ENCODE measurements at regions not wholly inside any gene's neighbourhood (a gene's known extent, or its start where the extent isn't known, plus 50 kb on each side); places are given as distances from the start of the nearest gene placed in this dataset.

DNA sequence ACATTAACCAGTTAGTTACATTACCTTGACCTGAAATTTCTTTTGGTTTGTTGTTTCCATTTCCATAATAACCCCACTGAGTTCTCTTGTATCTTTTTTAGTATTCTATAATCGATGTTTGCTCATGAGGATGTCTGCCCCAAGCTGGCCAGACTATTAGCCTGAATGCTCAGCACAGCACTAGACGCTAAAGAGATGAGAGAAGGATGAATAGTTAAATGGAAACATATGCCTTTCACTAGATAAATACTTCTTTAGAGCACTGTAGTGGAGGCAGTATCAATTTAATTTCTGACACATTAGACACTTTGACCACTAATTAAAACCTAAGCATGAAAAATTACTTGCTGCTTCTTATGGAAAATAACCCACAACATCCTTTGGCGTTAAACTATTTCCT, 654.9 kb upstream of the KCNMB2 start:
- H3K9ac ChIP-seq (replicated peaks in 1 of 4; ENCODE audit: extremely low read depth in 1 of 4, low read depth in 3 of 4, low read length in 3 of 4): no peak overlapping the region
- H4K91ac ChIP-seq (replicated peaks; ENCODE audit: insufficient read length, low read length): no peak overlapping the region
- H2BK15ac ChIP-seq (ENCODE audit: low read length): no peak overlapping the region
- H3K56ac ChIP-seq (replicated peaks; ENCODE audit: insufficient read length, low read depth, low read length): no peak overlapping the region
- no peak overlapping the region for H2BK12ac ChIP-seq (ENCODE audit: low read depth, low read length)
- no peaks in the 10 kb centered on the region for H3K79me1 ChIP-seq (ENCODE audit: low read depth, low read length)
- no peaks in the 10 kb centered on the region for H3K27me3 ChIP-seq (replicated peaks in 1 of 4; ENCODE audit: control insufficient read depth in 3 of 4, extremely low read depth in 1 of 4, insufficient read depth in 3 of 4, low read length in 3 of 4)
- H2BK20ac ChIP-seq (ENCODE audit: low read length): no peak overlapping the region
- H3K27ac ChIP-seq (ENCODE audit: low read depth, low read length): no peak overlapping the region
- no peak overlapping the region for H2AK5ac ChIP-seq (ENCODE audit: low read depth, low read length)
- H3K23me2 ChIP-seq (ENCODE audit: low read depth, low read length): no peaks in the 10 kb centered on the region
- H3K4ac ChIP-seq (replicated peaks; ENCODE audit: insufficient read length, low read depth, low read length): no peak overlapping the region
- H3K79me2 ChIP-seq (ENCODE audit: control insufficient read depth in 1 of 2, insufficient read depth in 2 of 2, low read length in 2 of 2): no peaks in the 10 kb centered on the region
- H2AFZ ChIP-seq (ENCODE audit: low read length): no peak overlapping the region
- H3K9me3 ChIP-seq (ENCODE audit: insufficient read depth in 2 of 2, low read depth in 1 of 2, low read length in 1 of 2): no peaks in the 10 kb centered on the region
- DNase-seq (ENCODE audit: low read depth in 1 of 2, low spot score in 2 of 2): no peak
- no peak overlapping the region for H4K5ac ChIP-seq (ENCODE audit: insufficient read length, low read depth, low read length)
- TF ChIP-seq RBBP5 (IDR thresholded peaks at IDR 0.05; ENCODE audit: borderline replicate concordance, low read depth, low read length): no peak
- no peak for TF ChIP-seq SP4 (IDR thresholded peaks at IDR 0.05; ENCODE audit: low read length)
- TF ChIP-seq TAF1 (IDR thresholded peaks at IDR 0.05; ENCODE audit: low read depth, low read length): no peak
- TF ChIP-seq SAP30 (IDR thresholded peaks at IDR 0.05; ENCODE audit: insufficient read depth, insufficient replicate concordance, low read length): no peak
- no peak for TF ChIP-seq SRF (IDR thresholded peaks at IDR 0.05; ENCODE audit: low read depth, low read length)
- TF ChIP-seq, protein P1, sequence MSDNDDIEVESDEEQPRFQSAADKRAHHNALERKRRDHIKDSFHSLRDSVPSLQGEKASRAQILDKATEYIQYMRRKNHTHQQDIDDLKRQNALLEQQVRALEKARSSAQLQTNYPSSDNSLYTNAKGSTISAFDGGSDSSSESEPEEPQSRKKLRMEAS (IDR thresholded peaks at IDR 0.05): no peak
- TF ChIP-seq EP300 (IDR thresholded peaks at IDR 0.05; ENCODE audit: borderline replicate concordance in 1 of 2, low read depth in 2 of 2, low read length in 2 of 2): no peak
- H3K23ac ChIP-seq (ENCODE audit: insufficient read length): no peak overlapping the region
- no peak overlapping the region for H3K14ac ChIP-seq (ENCODE audit: insufficient read length)
- no peak overlapping the region for H3K4me2 ChIP-seq (ENCODE audit: insufficient read depth in 1 of 2, low read depth in 2 of 2, low read length in 2 of 2)
- no peaks in the 10 kb centered on the region for H4K20me1 ChIP-seq (replicated peaks in 1 of 2; ENCODE audit: control insufficient read depth in 1 of 2, insufficient read depth in 2 of 2, low read length in 2 of 2)
- no peaks in the 10 kb centered on the region for H3K4me1 ChIP-seq (replicated peaks in 1 of 4; ENCODE audit: control insufficient read depth in 3 of 4, insufficient read depth in 4 of 4, low read length in 3 of 4)
- 87% methylated on average over 3 of the region's 3 CpGs; no CpG with 5 or more reads in 1 of the 2 experiments for WGBS, 2 experiments (ENCODE audit: extremely low coverage in 1 of 2, insufficient coverage in 1 of 2, insufficient read length in 1 of 2, insufficient replicate concordance in 2 of 2, low coverage in 1 of 2, low lambda C conversion rate in 2 of 2, missing lambda C conversion rate in 1 of 2)
- no peak overlapping the region for H2BK5ac ChIP-seq (ENCODE audit: low read depth, low read length)
- H4K8ac ChIP-seq (ENCODE audit: extremely low read depth, insufficient read depth, low read length): no peak overlapping the region
- ChIA-PET POLR2A (ENCODE audit: partially characterized antibody) (no interaction called here), CTCF (ENCODE audit: partially characterized antibody) (interaction anchor here (0.7 kb wide), 1 partner anchor 47 kb away, joined by 3 read pairs; no protein-coding TSS in a partner anchor)
- H2BK120ac ChIP-seq (replicated peaks; ENCODE audit: low read depth, low read length): no peak overlapping the region
- no peak overlapping the region for H3K4me3 ChIP-seq (ENCODE audit: extremely low read depth in 1 of 4, insufficient read depth in 2 of 4, low read depth in 3 of 4, low read length in 4 of 4)
- no peak for FAIRE-seq
- H3K18ac ChIP-seq (ENCODE audit: extremely low read depth, low read length): no peak overlapping the region
- no peaks in the 10 kb centered on the region for H3K36me3 ChIP-seq (ENCODE audit: control insufficient read depth in 2 of 4, insufficient read depth in 4 of 4, low read length in 3 of 4)
